A549 (cell line): ENCODE measurements at regions not wholly inside any gene's neighbourhood (a gene's known extent, or its start where the extent isn't known, plus 50 kb on each side); places are given as distances from the start of the nearest gene placed in this dataset.
A peak's percentile ranks its signal among the peaks of the same experiment; 100 is the strongest.

ENCODE experiments used
- ATAC-seq, 2 experiments: fragments of 200-7000 bp in 1 of 2; fragments of >200 bp in 1 of 2; cut with Nextera tagmentation in 1 of 2; cut with Tn5 transposase in 1 of 2; 3 replicates each; pipeline versions ENCODE4 v1.8.0 to v1.9.1; 2018 to 2020; ENCODE audit warnings: mild to moderate bottlenecking in 1 of 2, moderate library complexity in 1 of 2
- CTCF ChIA-PET: fragments of 300-600 bp; sonication (Branson Sonifier 250); formaldehyde crosslinking; extraction: SDS; loops from one replicate; lab custom pipeline; 2021; ENCODE audit warnings: antibody characterized with exemption, inconsistent platforms; lab: Yijun Ruan, JAX
- POLR2A ChIA-PET: fragments of 350-600 bp; formaldehyde crosslinking; extraction: SDS; loops from one replicate; lab custom pipeline; 2021; ENCODE audit warnings: antibody characterized with exemption, inconsistent platforms; lab: Yijun Ruan, JAX
- DNase-seq, 2 experiments: peaks; one replicate each; pipeline versions ENCODE4 v3.0.0 to v3.0.0-alpha.2; 2011 to 2016; ENCODE audit warnings: low read depth in 1 of 2, low spot score in 1 of 2
- FAIRE-seq: peaks from 2 replicates; lab custom pipeline; 2011; peaks lifted over from hg19 to GRCh38; lab: Jason Lieb, UNC
- H3K27ac ChIP-seq, 2 experiments: fragments of >200 bp; sonication (Bioruptor Twin); formaldehyde crosslinking; 3 replicates each; pipeline ENCODE4 v1.5.1; 2016 to 2017
- H3K4me1 ChIP-seq: fragments of >200 bp; sonication (Bioruptor Twin); formaldehyde crosslinking; 3 replicates; pipeline ENCODE4 v1.6.1; 2016
- H3K4me2 ChIP-seq: fragments of >200 bp; sonication (Bioruptor Twin); formaldehyde crosslinking; 3 replicates; pipeline ENCODE4 v1.6.1; 2016
- H3K4me3 ChIP-seq: fragments of >200 bp; sonication (Bioruptor Twin); formaldehyde crosslinking; 3 replicates; pipeline ENCODE4 v1.5.1; 2016
- H3K9me3 ChIP-seq: fragments of >200 bp; sonication (Bioruptor Twin); formaldehyde crosslinking; 3 replicates; pipeline ENCODE4 v1.6.1; 2016
- BHLHE40 ChIP-seq: IDR thresholded peaks from 2 replicates; pipeline ENCODE4 v1.6.1; 2012; ENCODE audit warnings: low read depth, low read length, inconsistent platforms
- CEBPB ChIP-seq, 2 experiments: fragments of >200 bp in 1 of 2; sonication (Bioruptor Twin) in 1 of 2; formaldehyde crosslinking in 1 of 2; IDR thresholded peaks; 2 replicates each; pipeline ENCODE4 v1.6.1; 2012 to 2016
- CHD2 ChIP-seq: fragments of 150-350 bp; IDR thresholded peaks from 2 replicates; pipeline ENCODE4 v1.6.1; 2014; ENCODE audit warnings: low read length; ENCODE audit not compliant: partially characterized antibody
- CHD4 ChIP-seq: fragments of 200-600 bp; sonication (generic); IDR thresholded peaks from 2 replicates; pipeline ENCODE4 v1.6.1; 2016; ENCODE audit warnings: antibody characterized with exemption, mild to moderate bottlenecking, borderline replicate concordance
- CTCF ChIP-seq: fragments of >200 bp; sonication (Bioruptor Twin); formaldehyde crosslinking; IDR thresholded peaks from 3 replicates; pipeline ENCODE4 v1.5.1; 2016
- E2F6 ChIP-seq: IDR thresholded peaks from 2 replicates; pipeline ENCODE4 v1.6.1; 2012; ENCODE audit warnings: low read depth, borderline replicate concordance
- EP300 ChIP-seq, 2 experiments: fragments of >200 bp; sonication (Bioruptor Twin); formaldehyde crosslinking; IDR thresholded peaks; 2 replicates in 1 of 2; 3 replicates in 1 of 2; pipeline ENCODE4 v1.6.1; 2016 to 2017
- ESRRA ChIP-seq: fragments of 150-350 bp; IDR thresholded peaks from 2 replicates; pipeline ENCODE4 v1.6.1; 2014; ENCODE audit warnings: mild to moderate bottlenecking, low read length, borderline replicate concordance
- FOXS1 ChIP-seq: fragments of 250-450 bp; sonication (Bioruptor Pico); IDR thresholded peaks from 2 replicates; pipeline ENCODE4 v1.5.0; 2020; ENCODE audit warnings: mild to moderate bottlenecking, moderate library complexity
- HDAC2 ChIP-seq: fragments of 200-600 bp; sonication (generic); IDR thresholded peaks from 2 replicates; pipeline ENCODE4 v1.6.1; 2016
- HES2 ChIP-seq: fragments of >200 bp; sonication (Bioruptor Twin); formaldehyde crosslinking; IDR thresholded peaks from 2 replicates; pipeline ENCODE4 v1.6.1; 2016
- HEYL ChIP-seq: fragments of 250-450 bp; sonication (Bioruptor Pico); IDR thresholded peaks from 2 replicates; pipeline ENCODE4 v1.8.0; 2021; ENCODE audit warnings: mild to moderate bottlenecking, moderate library complexity
- HOXB13 ChIP-seq: fragments of 250-450 bp; sonication (Bioruptor Pico); IDR thresholded peaks from 2 replicates; pipeline ENCODE4 v1.5.0; 2020; ENCODE audit warnings: low read depth, mild to moderate bottlenecking, moderate library complexity
- JUNB ChIP-seq: fragments of >200 bp; sonication (Bioruptor Twin); formaldehyde crosslinking; IDR thresholded peaks from 2 replicates; pipeline ENCODE4 v1.6.1; 2016
- KDM1A ChIP-seq: fragments of 200-600 bp; sonication (generic); IDR thresholded peaks from 2 replicates; pipeline ENCODE4 v1.6.1; 2016; ENCODE audit warnings: low read depth, mild to moderate bottlenecking
- MAZ ChIP-seq: fragments of 150-350 bp; IDR thresholded peaks from 2 replicates; pipeline ENCODE4 v1.6.1; 2014; ENCODE audit warnings: antibody characterized with exemption, low read depth, low read length, borderline replicate concordance
- NFE2L2 ChIP-seq: fragments of 150-350 bp; conservative IDR thresholded peaks from 2 replicates; pipeline ENCODE4 v1.6.1; 2014; ENCODE audit warnings: low read length
- PBX3 ChIP-seq: IDR thresholded peaks from 2 replicates; pipeline ENCODE4 v1.6.1; 2012
- PHF8 ChIP-seq: fragments of 200-600 bp; sonication (generic); IDR thresholded peaks from 2 replicates; pipeline ENCODE4 v1.6.1; 2016; ENCODE audit warnings: low read depth, mild to moderate bottlenecking, antibody characterized with exemption, moderate library complexity, borderline replicate concordance
- POLR2AphosphoS2 ChIP-seq: conservative IDR thresholded peaks from 2 replicates; pipeline ENCODE4 v1.6.1; 2012; ENCODE audit warnings: low read length, improper control_type of control experiment, inconsistent platforms
- RAD21 ChIP-seq, 2 experiments: fragments of >200 bp in 1 of 2; sonication (Bioruptor Twin) in 1 of 2; formaldehyde crosslinking in 1 of 2; IDR thresholded peaks in 1 of 2; conservative IDR thresholded peaks in 1 of 2; 2 replicates in 1 of 2; 3 replicates in 1 of 2; pipeline ENCODE4 v1.6.1; 2012 to 2018; ENCODE audit warnings: inconsistent platforms in 1 of 2
- RARB ChIP-seq: fragments of 250-450 bp; sonication (Bioruptor Pico); IDR thresholded peaks from 2 replicates; pipeline ENCODE4 v1.8.0; 2021; ENCODE audit warnings: mild to moderate bottlenecking, moderate library complexity
- RCOR1 ChIP-seq: fragments of 150-350 bp; IDR thresholded peaks from 2 replicates; pipeline ENCODE4 v1.6.1; 2014; ENCODE audit warnings: antibody characterized with exemption, low read length, low read depth
- SMC3 ChIP-seq: fragments of >200 bp; sonication (Bioruptor Twin); formaldehyde crosslinking; IDR thresholded peaks from 3 replicates; pipeline ENCODE4 v1.6.1; 2018; ENCODE audit warnings: inconsistent platforms
- SREBF2 ChIP-seq: fragments of 450-650 bp; IDR thresholded peaks from 2 replicates; pipeline ENCODE4 v1.6.1; 2014; ENCODE audit warnings: mild to moderate bottlenecking, moderate library complexity
- TP53 ChIP-seq: fragments of 250-450 bp; sonication (Bioruptor Pico); IDR thresholded peaks from 2 replicates; pipeline ENCODE4 v1.5.0; 2021; ENCODE audit warnings: mild to moderate bottlenecking, moderate library complexity
- WGBS: methylation state at CpG from one replicate; pipeline ENCODE4 v1.1.6; 2017; ENCODE audit errors: missing lambda C conversion rate; 5-methylcytosine and 5-hydroxymethylcytosine counted together

GRCh38 chr5:18037718-18038117, 403.5 kb downstream of the TAF11L14 start (continued):
- TF ChIP-seq SREBF2 = no peak
- no peak for TF ChIP-seq HOXB13 (CRISPR knock-in tag)
- no peak for TF ChIP-seq POLR2AphosphoS2
- no peak for TF ChIP-seq JUNB
- no peak for TF ChIP-seq PHF8
- no peak for TF ChIP-seq TP53 (CRISPR knock-in tag)

- peak; percentile 68 for FAIRE-seq
- peak in 1 of 2 experiments; percentile 27 for DNase-seq
- CTCF ChIA-PET = interaction anchor here (0.8 kb wide), 1 partner anchor 11 kb away, joined by 3 read pairs; no protein-coding TSS in a partner anchor
- Histone ChIP-seq H3K4me2 (no peak overlapping the region), H3K4me1 (peaks cover 2% of the 10 kb centered on the region; the same call in 1 of the 3 replicates), H3K9me3 (no peaks in the 10 kb centered on the region), H3K4me3 (no peak overlapping the region), H3K27ac (no peak overlapping the region)
- POLR2A ChIA-PET = no interaction called here
- WGBS = 92% methylated on average over 1 of the region's 1 CpG
- TF ChIP-seq CHD2 = no peak
- TF ChIP-seq HEYL = no peak
- TF ChIP-seq SMC3 = 0 out of 3 replicates have a peak, but pooled peaks have one; percentile 10
- TF ChIP-seq RAD21 (conservative IDR thresholded peaks at IDR 0.05 in 1 of 2, IDR thresholded peaks at IDR 0.05 in 1 of 2) = peak; percentile 22 to 31; a peak in 1 of 5 replicates
- TF ChIP-seq CEBPB (IDR thresholded peaks at IDR 0.05) = no peak
- TF ChIP-seq HES2 = no peak
- TF ChIP-seq HDAC2 = no peak
- TF ChIP-seq RCOR1 = no peak
- no peak for TF ChIP-seq CHD4
- TF ChIP-seq BHLHE40 = no peak
- no peak for TF ChIP-seq E2F6
- TF ChIP-seq RARB = no peak
- no peak for TF ChIP-seq FOXS1
- 0 out of 3 replicates have a peak, but pooled peaks have one; percentile 14 for TF ChIP-seq CTCF
- TF ChIP-seq EP300 (IDR thresholded peaks at IDR 0.05) = no peak
- TF ChIP-seq TP53 (CRISPR knock-in tag) = no peak
- TF ChIP-seq MAZ = no peak
- no peak for TF ChIP-seq PBX3
- TF ChIP-seq NFE2L2 = no peak
- no peak for TF ChIP-seq ESRRA
- no peak for TF ChIP-seq SREBF2
- TF ChIP-seq KDM1A = no peak
- no peak for ATAC-seq
These were observed 409.1 kb downstream of the TAF11L14 start for GRCh38 chr5:18043344-18043743.
